ENCODE measurements at regions not wholly inside any gene's neighbourhood (a gene's known extent, or its start where the extent isn't known, plus 50 kb on each side); places are given as distances from the start of the nearest gene placed in this dataset.

DNA sequence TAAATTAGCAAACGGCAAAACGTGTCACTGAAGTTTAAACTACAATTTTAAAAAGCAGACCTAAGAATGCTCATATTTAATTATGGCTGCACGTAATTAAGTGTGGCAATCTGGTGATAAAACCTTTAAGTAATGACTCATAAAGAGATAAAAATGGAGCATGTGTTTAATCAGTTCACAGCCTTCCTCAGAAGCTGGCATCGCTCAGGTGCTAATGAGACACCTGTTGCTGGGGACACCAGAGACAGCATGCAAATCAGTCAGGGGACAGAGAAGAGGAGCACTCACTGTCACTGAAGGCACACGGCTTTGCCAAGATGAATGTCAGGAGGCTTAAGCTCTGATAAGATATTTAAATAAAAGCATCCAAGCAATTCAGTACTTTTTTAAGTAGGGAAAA, 840.3 kb downstream of the GALC start:
- H3K9me2 ChIP-seq (replicated peaks; ENCODE audit: insufficient read depth, low read length): no peaks in the 10 kb centered on the region
- peak; percentile 8 for DNase-seq
- H3K4me2 ChIP-seq (ENCODE audit: low read depth, low read length): no peak overlapping the region
- H3K4me3 ChIP-seq (ENCODE audit: low read length): no peak overlapping the region
- no peaks in the 10 kb centered on the region for H3K9me3 ChIP-seq (replicated peaks; ENCODE audit: insufficient read depth, low read length)
- no peak overlapping the region for H2AFZ ChIP-seq (ENCODE audit: low read length)
- no peaks in the 10 kb centered on the region for H3F3A ChIP-seq (ENCODE audit: insufficient read depth, low read length)
- no peaks in the 10 kb centered on the region for H3K27me3 ChIP-seq (replicated peaks; ENCODE audit: insufficient read depth, low read length)
- H4K20me1 ChIP-seq (ENCODE audit: insufficient read depth, low read length): no peaks in the 10 kb centered on the region
- H3K4me1 ChIP-seq (ENCODE audit: low read length): no peaks in the 10 kb centered on the region
- no peak overlapping the region for H3K9ac ChIP-seq (ENCODE audit: low read length)
- no peaks in the 10 kb centered on the region for H3K79me2 ChIP-seq (ENCODE audit: low read length)
- no peak overlapping the region for H3K27ac ChIP-seq (ENCODE audit: low read length)
- H3K36me3 ChIP-seq (replicated peaks; ENCODE audit: insufficient read depth, low read length): no peaks in the 10 kb centered on the region
- TF ChIP-seq, protein P1, sequence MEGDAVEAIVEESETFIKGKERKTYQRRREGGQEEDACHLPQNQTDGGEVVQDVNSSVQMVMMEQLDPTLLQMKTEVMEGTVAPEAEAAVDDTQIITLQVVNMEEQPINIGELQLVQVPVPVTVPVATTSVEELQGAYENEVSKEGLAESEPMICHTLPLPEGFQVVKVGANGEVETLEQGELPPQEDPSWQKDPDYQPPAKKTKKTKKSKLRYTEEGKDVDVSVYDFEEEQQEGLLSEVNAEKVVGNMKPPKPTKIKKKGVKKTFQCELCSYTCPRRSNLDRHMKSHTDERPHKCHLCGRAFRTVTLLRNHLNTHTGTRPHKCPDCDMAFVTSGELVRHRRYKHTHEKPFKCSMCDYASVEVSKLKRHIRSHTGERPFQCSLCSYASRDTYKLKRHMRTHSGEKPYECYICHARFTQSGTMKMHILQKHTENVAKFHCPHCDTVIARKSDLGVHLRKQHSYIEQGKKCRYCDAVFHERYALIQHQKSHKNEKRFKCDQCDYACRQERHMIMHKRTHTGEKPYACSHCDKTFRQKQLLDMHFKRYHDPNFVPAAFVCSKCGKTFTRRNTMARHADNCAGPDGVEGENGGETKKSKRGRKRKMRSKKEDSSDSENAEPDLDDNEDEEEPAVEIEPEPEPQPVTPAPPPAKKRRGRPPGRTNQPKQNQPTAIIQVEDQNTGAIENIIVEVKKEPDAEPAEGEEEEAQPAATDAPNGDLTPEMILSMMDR (IDR thresholded peaks at IDR 0.05; ENCODE audit: low read length): no peak
- TF ChIP-seq EZH2 (optimal IDR thresholded peaks at IDR 0.05; ENCODE audit: low read depth, low read length) (no peak), EZH2phosphoT487 (IDR thresholded peaks at IDR 0.05; ENCODE audit: low read length) (no peak)

DNA sequence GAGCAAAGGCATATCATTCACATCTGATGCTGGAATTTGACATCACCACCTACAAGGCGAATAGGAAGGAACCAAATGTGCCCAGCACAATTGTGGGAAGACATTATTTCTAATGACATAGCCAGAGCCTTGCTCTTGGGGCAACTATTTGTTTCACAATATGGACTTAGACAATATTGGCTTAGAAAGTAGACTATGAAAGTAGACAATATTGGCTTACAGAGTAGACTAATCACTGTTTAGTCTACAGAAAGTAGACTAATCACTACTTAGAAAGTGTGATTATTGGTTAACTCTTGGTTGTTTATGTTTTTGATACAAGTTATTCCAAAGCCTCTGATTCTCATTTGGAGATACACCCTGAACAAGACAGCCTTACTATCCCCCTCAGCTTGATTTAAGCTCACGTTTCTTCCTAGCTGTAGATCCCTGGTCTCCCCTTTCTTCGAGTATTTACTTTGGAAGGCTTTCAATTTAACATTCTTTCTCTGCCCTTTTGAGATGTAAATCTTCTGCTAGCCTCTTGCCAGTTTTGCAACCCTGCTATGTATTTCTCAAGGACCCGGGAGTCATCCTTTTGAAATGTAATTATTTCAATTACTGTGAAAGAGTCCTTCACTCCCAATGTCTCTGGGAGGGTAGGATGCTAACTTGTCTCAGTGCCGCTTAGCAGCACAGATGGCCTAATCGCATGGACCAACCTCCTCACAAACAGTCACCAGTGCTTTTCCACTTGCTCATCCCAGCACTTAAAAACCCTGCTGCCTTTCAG, 843.2 kb downstream of the GALC start:
- no peak for DNase-seq
- Histone ChIP-seq H3K4me1 (ENCODE audit: low read length) (no peaks in the 10 kb centered on the region), H3K4me3 (ENCODE audit: low read length) (no peak overlapping the region), H3K27ac (ENCODE audit: low read length) (no peak overlapping the region), H3K4me2 (ENCODE audit: low read depth, low read length) (no peak overlapping the region), H3K9ac (ENCODE audit: low read length) (no peak overlapping the region), H3K27me3 (replicated peaks; ENCODE audit: insufficient read depth, low read length) (no peaks in the 10 kb centered on the region), H3K9me3 (replicated peaks; ENCODE audit: insufficient read depth, low read length) (no peaks in the 10 kb centered on the region), H3K79me2 (ENCODE audit: low read length) (no peaks in the 10 kb centered on the region), H3K36me3 (replicated peaks; ENCODE audit: insufficient read depth, low read length) (no peaks in the 10 kb centered on the region), H2AFZ (ENCODE audit: low read length) (no peak overlapping the region), H4K20me1 (ENCODE audit: insufficient read depth, low read length) (no peaks in the 10 kb centered on the region), H3K9me2 (replicated peaks; ENCODE audit: insufficient read depth, low read length) (no peaks in the 10 kb centered on the region), H3F3A (ENCODE audit: insufficient read depth, low read length) (no peaks in the 10 kb centered on the region)
- TF ChIP-seq EZH2phosphoT487 (IDR thresholded peaks at IDR 0.05; ENCODE audit: low read length): no peak

DNA sequence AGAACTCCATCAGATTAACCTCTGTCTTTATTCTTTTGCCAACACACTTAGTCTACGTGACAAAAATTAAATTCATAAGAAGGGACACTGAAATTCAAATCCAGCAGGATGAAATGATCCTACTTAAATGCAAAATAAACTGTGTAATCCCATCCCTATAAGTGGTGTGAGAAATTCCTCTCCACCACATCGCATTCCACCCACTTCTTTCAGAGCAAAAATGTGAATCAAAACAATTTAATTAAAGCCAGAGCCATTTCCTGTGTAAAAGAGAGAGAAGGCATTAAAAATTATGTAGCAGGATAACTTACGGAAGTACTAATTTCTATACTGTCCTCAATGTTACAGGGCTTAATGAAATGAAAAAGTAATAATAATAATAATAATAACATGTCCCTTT, 844.3 kb downstream of the GALC start:
- H3K27me3 ChIP-seq (replicated peaks; ENCODE audit: insufficient read depth, low read length): no peaks in the 10 kb centered on the region
- no peak overlapping the region for H2AFZ ChIP-seq (ENCODE audit: low read length)

More for the DNA sequence above, 844.3 kb downstream of the GALC start:
- H3F3A ChIP-seq (ENCODE audit: insufficient read depth, low read length): no peaks in the 10 kb centered on the region
- H3K4me3 ChIP-seq (ENCODE audit: low read length): no peak overlapping the region
- no peaks in the 10 kb centered on the region for H3K9me3 ChIP-seq (replicated peaks; ENCODE audit: insufficient read depth, low read length)
- no peaks in the 10 kb centered on the region for H3K36me3 ChIP-seq (replicated peaks; ENCODE audit: insufficient read depth, low read length)
- no peak overlapping the region for H3K27ac ChIP-seq (ENCODE audit: low read length)
- no peak for DNase-seq
- no peaks in the 10 kb centered on the region for H4K20me1 ChIP-seq (ENCODE audit: insufficient read depth, low read length)
- no peak overlapping the region for H3K9ac ChIP-seq (ENCODE audit: low read length)
- no peaks in the 10 kb centered on the region for H3K9me2 ChIP-seq (replicated peaks; ENCODE audit: insufficient read depth, low read length)
- H3K79me2 ChIP-seq (ENCODE audit: low read length): no peaks in the 10 kb centered on the region
- no peaks in the 10 kb centered on the region for H3K4me1 ChIP-seq (ENCODE audit: low read length)
- H3K4me2 ChIP-seq (ENCODE audit: low read depth, low read length): no peak overlapping the region
- TF ChIP-seq, protein P1 (IDR thresholded peaks at IDR 0.05; ENCODE audit: low read length): no peak
- TF ChIP-seq EZH2 (optimal IDR thresholded peaks at IDR 0.05; ENCODE audit: low read depth, low read length) (no peak), EZH2phosphoT487 (IDR thresholded peaks at IDR 0.05; ENCODE audit: low read length) (no peak)
